EL (cell line): ENCODE measurements at regions not wholly inside any gene's neighbourhood (a gene's known extent, or its start where the extent isn't known, plus 50 kb on each side); places are given as distances from the start of the nearest gene placed in this dataset.

Experiments used
- DNase-seq: peaks from one replicate; pipeline ENCODE4 v3.0.0-alpha.2; 2016

- no peak for DNase-seq
These were observed 1110.4 kb downstream of the XPNPEP1 start for GRCh38 chr10:108812906-108813305.

DNA sequence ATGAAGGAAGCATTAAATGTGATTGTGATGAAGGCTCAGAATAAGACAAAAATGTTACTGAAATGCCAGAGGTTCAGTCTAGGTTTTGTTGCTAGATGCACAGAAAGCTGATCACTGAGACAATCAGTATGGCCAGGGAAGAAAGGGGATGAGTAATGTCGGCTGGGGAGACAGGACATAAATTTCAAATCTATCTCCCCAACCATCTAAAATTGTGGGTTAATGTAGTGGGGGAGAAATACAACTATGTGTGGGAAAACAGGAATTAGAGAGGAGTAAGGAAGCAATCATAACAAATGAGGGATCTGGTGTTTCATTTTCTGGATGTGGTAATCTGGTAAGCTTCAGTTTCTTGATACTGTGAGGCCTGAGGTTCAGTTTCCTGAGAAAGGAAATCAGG lies 1111.0 kb downstream of the XPNPEP1 start:
- peak; percentile 17 for DNase-seq

GRCh38 chr10:108808228-108808627 lies 1115.1 kb downstream of the XPNPEP1 start:
- no peak for DNase-seq

- peak; percentile 57 for DNase-seq
These were observed 1121.4 kb downstream of the XPNPEP1 start for GRCh38 chr10:108801775-108802517.

DNA sequence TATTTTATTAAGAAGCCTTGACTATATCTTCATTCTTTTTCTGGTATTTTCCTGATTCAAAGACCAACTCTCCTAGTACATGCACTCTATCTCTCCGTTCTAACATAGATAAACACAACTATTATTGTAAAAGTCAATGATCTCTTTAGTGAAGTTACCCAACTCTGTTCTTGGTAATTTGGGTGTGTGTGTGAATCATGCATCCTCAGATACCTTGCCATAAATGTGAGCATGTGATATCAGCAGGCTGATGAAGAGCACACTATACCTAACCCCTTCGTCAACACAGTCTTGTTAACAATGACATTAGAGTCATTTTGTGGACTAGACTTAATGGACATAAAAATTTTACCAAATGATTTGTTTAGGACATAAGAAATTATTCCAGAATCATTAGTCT lies 1122.1 kb downstream of the XPNPEP1 start:
- DNase-seq = no peak

- no peak for DNase-seq
These were observed 1125.7 kb downstream of the XPNPEP1 start for GRCh38 chr10:108797573-108797972.

DNA sequence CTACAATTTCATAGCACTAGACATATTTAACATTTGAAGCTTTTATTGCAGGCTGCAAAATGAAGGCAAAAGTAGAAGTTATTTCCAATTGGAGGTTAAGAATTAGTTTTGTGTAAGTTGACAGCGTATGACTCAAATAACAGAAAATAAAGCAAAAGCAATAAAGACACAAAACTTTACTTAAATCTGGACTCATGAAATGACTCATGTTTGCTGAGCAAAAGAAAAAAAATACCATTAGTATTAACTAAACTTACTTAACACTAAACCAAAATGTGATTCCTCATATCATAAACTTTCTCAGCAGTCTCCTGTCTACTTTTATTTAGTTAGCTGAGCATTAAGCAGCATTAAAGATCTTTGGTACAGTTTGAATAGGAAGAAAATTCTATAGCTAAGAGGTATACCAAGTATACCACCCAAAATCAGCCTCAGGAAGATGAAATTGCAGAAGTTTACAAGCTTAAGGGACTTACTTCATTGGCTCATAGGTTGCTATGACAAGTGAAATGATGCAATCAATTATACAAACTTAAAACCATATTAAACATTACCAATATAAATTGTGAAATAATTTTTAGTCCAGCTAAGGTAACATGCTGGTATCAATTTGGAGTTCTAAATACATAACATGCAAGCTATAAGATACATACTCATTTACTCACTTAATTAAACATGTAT lies 1131.4 kb downstream of the XPNPEP1 start:
- peak; percentile 15 for DNase-seq

DNA sequence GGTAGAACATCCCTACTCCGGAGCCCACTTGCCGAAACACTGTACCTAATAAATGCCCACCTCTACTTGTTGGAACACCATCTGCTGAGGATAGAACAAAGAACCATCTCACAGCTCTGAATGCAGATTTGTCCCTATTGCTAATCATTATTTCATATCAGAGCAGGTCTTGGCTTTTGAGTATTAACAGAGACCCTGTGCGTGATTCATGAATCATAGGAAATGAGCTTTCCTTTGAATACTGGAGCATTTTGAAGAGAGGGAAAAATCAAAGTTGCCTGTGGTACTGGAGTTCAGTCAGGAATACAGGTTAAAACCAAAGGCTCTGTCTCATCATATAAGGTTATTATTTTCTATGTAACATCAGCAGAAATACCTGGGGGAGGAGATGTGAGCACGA lies 1132.3 kb downstream of the XPNPEP1 start:
- DNase-seq = no peak

- peak; percentile 76 for DNase-seq
These were observed 1133.4 kb downstream of the XPNPEP1 start for GRCh38 chr10:108789919-108790318.

DNA sequence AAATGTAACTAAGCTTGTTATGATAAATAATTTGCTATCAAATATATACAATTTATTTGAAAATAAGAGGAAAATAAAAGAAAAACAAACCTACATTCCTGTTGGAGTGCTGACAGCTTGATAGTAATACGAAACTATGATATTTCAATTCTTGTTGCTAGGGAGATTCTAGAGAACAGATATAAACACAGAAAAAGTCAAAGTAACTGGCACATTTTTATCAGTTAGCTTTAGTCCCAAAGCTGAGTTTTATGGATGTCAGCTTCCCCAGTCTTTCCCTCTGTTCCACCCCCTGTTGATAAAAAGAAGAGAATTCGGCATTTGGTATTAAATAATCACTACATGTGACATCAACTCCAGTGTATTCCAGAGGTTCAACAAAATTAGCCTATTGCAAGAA lies 1134.0 kb downstream of the XPNPEP1 start:
- DNase-seq = no peak

- DNase-seq = peak; percentile 50
These were observed 1134.4 kb downstream of the XPNPEP1 start for GRCh38 chr10:108788891-108789290.

DNA sequence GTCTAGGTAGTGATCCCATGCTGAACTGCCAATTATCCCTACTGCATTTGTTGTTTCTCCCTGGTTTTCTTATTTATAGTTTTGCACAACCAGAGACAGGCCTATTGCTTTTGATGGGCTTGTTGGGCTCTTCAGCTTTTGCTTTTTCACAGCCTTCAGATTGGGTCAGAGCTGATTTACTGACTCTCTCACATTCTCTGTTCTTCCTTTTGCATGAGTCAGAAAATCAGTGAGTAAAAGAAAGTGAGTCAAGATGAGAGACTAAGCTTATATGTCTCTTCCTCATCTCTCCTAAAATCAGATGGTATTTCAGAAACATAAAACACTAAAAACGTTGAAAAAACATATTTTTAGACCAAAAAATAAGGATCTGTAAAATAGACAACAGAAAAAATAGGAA lies 1135.4 kb downstream of the XPNPEP1 start:
- peak; percentile 61 for DNase-seq

DNA sequence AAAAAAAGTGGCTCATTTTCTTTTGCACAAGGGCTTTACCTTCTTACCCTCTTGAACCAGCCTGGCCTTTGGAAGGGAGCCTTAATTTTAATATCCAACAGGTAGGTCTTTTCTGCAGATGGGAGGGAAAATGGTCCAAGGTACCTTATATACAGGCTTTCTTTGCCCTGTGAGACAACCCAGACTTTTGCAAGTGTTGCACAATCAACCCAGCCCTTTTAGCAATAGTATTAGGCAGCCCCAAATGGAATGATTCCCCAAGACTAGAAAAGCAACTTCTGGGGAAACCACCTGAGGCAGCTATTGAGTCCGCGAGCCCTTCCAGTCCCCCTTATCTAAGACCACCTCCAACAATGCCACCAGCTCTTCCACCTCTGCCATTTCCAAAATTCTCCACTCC lies 1138.3 kb downstream of the XPNPEP1 start:
- no peak for DNase-seq

GRCh38 chr10:108784534-108784933 lies 1138.8 kb downstream of the XPNPEP1 start:
- DNase-seq = no peak

DNA sequence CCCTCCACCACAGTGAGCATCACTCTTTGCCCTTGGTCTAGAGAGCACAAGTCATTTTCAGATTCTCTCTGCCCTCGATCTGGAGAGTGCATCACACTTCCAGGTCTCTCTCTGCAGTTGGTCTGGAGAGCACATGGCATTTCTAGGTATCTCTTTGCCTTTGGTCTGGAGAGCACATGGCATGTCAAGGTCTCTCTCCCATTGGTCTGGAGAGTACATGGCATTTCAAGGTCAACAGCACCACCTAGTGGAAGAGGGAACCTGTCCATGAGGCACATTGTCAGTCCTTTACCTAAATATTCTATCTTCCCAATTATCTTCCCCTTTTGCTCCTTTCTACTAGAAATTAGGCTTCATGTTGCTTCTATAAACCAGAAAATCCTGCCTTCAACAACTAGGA lies 1139.4 kb downstream of the XPNPEP1 start:
- peak; percentile 57 for DNase-seq

DNA sequence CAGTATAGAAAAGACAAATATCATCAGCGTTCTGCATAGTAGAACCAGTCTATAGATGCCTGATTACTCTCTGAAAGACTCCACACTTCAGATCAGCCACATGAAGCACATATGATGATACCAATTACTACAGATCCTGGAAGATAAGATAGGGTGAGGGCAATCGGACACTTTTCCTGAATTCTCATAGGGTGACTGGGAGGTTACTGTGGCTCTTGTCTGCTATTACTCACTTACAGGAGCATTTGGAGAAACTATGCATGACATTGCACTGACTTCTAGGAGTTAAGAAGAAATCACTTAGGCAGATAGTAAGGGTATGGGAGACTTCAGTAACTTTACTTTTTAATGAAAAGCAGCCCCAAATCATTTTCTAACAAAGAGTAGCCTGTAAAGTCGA lies 1140.9 kb downstream of the XPNPEP1 start:
- peak; percentile 46 for DNase-seq

- DNase-seq = no peak
These were observed 1143.8 kb downstream of the XPNPEP1 start for GRCh38 chr10:108779501-108779900.

GRCh38 chr10:108775911-108776475 lies 1147.3 kb downstream of the XPNPEP1 start:
- peak; percentile 34 for DNase-seq

- no peak for DNase-seq
These were observed 1152.2 kb downstream of the XPNPEP1 start for GRCh38 chr10:108771106-108771505.

DNA sequence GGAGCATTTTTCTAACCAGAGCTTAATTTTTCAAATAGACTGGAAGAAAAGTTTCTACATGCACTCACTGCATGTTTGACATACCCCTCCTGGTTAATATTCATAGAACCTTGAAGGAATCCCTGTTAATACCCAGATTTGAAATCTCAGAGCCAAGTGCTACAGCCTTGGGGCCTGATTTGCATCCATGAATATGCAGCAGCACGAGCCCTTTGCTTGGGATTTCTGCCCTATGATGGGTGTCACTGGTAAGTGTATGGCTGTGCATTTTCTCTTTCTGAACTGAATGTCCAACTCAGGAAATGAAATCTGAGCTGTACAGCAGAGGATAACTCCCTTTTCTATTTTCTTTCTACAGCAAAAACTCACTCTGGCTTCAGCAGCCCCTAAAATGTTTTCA lies 1157.5 kb downstream of the XPNPEP1 start:
- no peak for DNase-seq

DNA sequence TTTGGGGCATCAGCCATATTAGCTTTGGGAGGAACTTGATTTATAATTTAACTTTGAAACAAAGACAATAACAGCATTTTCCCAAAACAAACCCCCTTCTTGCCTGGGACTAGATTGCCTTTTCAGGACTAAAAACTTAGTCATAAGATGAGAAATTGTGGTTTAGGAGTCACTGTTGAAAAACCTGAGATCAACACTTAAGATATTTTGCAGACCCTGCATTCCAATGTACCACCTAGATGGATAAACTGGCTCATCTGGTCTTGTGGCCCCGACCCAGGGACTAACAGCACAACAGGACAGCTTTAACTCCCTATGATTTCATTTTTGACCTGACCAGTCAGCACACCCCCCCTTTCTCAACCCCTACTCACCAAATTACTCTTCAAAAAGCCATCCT lies 1165.4 kb downstream of the XPNPEP1 start:
- peak; percentile 8 for DNase-seq

- DNase-seq = peak; percentile 14
These were observed 1167.7 kb downstream of the XPNPEP1 start for GRCh38 chr10:108755646-108756045.

- DNase-seq = no peak
These were observed 1170.0 kb downstream of the XPNPEP1 start for GRCh38 chr10:108753326-108753725.

GRCh38 chr10:108749042-108749441 lies 1174.3 kb downstream of the XPNPEP1 start:
- no peak for DNase-seq
